ENCODE measurements at regions not wholly inside any gene's neighbourhood (a gene's known extent, or its start where the extent isn't known, plus 50 kb on each side); places are given as distances from the start of the nearest gene placed in this dataset.

DNA sequence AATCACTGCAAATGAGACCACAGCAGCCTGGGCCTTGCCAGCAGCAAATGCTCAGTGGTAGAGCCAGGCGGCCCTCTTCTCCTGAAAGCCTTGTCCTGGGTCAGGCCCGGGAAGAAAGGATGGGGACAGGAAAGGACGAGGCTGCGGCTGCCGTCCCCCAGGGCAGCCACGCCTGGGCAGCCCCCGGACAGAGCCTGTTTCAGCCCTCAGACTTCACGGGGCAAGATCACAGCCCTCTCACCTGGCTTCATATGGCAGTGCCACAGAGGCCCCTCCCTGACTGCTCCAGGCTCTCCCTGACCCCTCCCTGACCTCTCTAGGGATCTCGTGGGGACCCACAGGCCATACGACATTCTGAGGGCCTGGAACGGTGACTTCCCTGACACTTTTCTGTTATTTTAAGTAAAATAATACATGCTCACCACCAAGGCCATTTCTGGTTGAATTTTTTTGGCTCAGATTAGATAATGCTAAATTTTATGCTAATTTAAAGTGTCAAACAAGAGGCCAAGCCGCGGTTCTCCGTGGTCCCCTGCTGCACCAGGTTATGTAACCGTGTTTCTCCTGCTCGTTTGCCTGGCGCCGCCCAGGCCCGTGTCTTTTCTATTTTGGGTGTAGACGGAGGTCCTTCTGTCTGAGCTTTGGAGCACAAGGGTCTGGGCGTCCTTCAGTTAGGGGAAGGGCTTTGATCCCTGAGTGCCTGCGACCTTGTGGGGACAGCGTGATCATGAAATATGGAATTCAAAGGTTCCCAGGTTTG, 59.9 kb upstream of the BHLHE23 start:
- TF ChIP-seq, protein P1, sequence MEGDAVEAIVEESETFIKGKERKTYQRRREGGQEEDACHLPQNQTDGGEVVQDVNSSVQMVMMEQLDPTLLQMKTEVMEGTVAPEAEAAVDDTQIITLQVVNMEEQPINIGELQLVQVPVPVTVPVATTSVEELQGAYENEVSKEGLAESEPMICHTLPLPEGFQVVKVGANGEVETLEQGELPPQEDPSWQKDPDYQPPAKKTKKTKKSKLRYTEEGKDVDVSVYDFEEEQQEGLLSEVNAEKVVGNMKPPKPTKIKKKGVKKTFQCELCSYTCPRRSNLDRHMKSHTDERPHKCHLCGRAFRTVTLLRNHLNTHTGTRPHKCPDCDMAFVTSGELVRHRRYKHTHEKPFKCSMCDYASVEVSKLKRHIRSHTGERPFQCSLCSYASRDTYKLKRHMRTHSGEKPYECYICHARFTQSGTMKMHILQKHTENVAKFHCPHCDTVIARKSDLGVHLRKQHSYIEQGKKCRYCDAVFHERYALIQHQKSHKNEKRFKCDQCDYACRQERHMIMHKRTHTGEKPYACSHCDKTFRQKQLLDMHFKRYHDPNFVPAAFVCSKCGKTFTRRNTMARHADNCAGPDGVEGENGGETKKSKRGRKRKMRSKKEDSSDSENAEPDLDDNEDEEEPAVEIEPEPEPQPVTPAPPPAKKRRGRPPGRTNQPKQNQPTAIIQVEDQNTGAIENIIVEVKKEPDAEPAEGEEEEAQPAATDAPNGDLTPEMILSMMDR (IDR thresholded peaks at IDR 0.05): no peak
- no peaks in the 10 kb centered on the region for H3K9me3 ChIP-seq
- H3K27ac ChIP-seq: no peak overlapping the region
- intact Hi-C loops (cut with DNase I): no loop called here
- H3K36me3 ChIP-seq: no peaks in the 10 kb centered on the region
- H3K4me3 ChIP-seq: no peak overlapping the region
- no peaks in the 10 kb centered on the region for H3K4me1 ChIP-seq
- DNase-seq (ENCODE audit: low spot score in 2 of 2): no peak
- H3K27me3 ChIP-seq: no peaks in the 10 kb centered on the region

DNA sequence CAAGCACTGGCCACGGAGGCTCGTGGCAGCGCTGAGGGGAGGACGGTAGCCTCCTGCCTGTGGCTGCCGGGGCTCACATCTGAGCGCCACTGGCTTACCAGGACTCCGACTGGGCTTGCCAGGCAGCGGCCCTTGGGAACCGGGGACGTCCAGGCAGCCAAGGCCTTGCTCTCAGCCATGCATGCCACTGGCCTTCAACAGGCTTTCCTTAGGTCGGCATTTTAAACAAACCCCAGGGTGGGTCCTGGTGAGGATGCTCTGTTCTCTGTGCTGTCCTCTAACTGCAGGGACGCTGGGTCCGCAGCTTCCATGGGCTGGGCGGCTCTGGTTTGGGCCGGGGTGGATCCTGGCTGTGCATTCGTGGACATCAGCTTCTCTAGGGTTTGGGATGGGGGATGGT, 59.1 kb upstream of the BHLHE23 start:
- H3K36me3 ChIP-seq: no peaks in the 10 kb centered on the region
- TF ChIP-seq, protein P1 (IDR thresholded peaks at IDR 0.05): no peak
- H3K27me3 ChIP-seq: no peaks in the 10 kb centered on the region
- no peak overlapping the region for H3K27ac ChIP-seq
- H3K9me3 ChIP-seq: no peaks in the 10 kb centered on the region
- no peak overlapping the region for H3K4me3 ChIP-seq
- DNase-seq (ENCODE audit: low spot score in 2 of 2): no peak
- intact Hi-C loops (cut with DNase I): no loop called here
- H3K4me1 ChIP-seq: no peaks in the 10 kb centered on the region

DNA sequence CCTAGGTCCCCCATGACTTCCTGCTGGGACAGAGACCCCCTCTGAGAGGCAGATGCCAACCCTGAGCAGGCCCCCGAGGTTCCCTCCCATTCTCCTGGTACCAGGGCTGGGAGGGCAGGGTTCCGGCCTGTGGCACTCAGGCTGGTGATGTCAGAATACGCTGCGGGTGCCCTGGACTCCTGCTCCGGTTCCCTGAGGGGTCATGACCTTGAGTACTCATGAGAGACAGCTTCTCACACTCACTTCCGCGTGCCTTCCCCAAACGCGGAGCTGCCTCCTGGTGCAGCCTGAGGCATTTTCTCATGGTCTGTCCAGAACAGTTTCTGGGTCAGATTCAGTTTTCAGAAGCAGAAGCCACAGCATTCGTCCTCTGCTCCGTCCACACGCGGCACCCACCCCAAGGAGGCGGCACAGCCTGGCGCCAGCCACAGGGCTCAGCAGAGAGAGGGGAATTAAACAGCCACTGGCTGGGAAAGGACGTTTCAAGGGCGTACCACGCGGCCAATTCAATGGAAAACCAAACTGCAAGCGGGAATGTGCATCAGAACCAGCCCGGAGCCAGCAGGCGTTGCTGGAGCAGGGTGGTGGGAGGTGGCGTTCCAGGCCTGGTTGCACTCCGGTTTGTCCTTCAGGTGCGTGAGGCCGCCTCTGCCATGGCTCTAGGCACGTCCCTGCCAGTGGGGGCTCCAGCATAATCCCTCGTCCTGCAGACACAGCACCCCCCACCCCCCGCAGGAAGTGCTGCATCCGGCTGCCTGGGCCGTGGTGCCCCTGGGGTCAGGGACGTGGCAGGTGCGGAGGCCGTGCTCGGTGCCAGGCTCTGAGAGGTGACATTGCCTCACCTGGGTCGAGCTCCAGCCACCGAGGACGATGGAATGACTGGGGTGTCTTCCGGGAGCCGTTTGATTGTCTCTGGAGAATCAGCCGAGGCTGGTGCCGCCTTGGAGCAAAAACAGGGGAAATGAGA, 58.3 kb upstream of the BHLHE23 start:
- peak; percentile 6 to 56 for DNase-seq (ENCODE audit: low spot score in 2 of 2)
- Histone ChIP-seq H3K27ac (no peak overlapping the region), H3K4me1 (no peaks in the 10 kb centered on the region), H3K9me3 (no peaks in the 10 kb centered on the region), H3K27me3 (no peaks in the 10 kb centered on the region), H3K36me3 (no peaks in the 10 kb centered on the region), H3K4me3 (no peak overlapping the region)
- intact Hi-C loops (cut with DNase I): no loop called here
- TF ChIP-seq, protein P1 (IDR thresholded peaks at IDR 0.05): no peak

DNA sequence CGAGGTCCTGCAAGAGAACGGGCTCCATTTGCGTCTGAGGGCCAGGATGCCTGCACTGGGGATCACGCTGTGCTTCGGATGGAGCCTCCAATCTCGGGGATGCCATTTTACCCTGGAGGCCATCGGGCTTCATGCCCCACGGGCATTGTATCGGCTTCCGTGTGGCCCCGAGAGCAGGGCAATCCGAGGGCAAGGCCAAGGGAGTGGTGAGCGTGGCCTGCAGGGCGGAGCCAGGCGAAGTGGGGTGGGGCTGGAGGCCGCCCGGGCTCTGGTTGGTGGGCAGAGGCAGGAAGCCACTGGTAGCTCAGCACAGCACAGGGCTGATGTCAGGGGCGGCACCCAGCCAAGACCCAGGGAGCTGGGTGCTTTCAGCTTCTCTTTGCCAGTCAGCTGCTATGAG, 57.5 kb upstream of the BHLHE23 start:
- no peak overlapping the region for H3K4me3 ChIP-seq
- H3K9me3 ChIP-seq: no peaks in the 10 kb centered on the region
- H3K36me3 ChIP-seq: no peaks in the 10 kb centered on the region
- no peaks in the 10 kb centered on the region for H3K4me1 ChIP-seq
- TF ChIP-seq, protein P1 (IDR thresholded peaks at IDR 0.05): no peak
- H3K27ac ChIP-seq: no peak overlapping the region
- intact Hi-C loops (cut with DNase I): no loop called here
- DNase-seq (ENCODE audit: low spot score in 2 of 2): peak; percentile 2 to 40
- no peaks in the 10 kb centered on the region for H3K27me3 ChIP-seq

DNA sequence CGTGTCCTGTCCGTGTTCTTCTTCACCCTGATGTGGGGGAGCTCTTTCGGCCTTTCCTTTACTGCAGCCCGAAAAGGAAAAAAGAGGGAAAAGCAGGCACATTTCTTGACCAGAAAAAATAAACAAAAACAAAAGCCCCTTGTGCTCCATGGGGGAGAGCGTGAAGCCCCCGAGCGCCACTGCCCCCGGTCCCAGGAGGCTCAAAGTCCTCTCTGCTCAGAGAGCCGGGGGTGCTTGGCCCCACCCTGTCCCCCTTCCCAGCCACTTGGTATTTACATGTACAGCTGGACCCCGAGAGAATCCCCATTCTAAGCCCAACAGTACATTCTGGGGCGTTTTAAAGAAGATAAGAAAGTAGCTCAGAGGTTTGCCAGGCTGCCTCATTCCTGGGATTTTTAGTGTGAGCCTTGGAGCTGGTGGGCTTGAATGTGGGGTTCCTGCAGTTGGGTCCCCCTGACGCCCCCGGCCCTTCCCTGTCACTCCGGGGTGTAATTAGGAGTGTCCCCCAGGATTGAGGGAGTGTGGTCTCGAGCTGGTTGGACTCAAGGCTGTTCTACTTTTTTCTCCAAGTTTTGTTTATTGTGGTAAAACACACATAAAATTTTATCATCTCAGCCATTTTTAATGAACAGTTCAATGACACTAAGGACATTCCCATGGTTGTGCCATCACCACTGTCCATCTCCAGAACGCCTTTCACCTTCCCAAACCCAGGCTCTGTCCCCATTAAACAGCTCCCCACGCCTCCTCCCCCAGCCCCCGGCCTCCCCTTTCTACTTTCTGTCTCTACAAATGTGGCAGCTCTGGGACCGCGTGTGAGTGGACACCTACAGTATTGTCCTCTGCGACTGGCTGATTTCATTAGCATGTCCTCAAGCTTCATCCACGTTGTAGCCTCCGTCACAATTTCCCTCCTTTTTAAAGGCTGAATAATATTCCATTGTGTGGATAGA, 55.7 kb upstream of the BHLHE23 start:
- no peaks in the 10 kb centered on the region for H3K9me3 ChIP-seq
- peak in 1 of 2 donors; percentile 22 for DNase-seq (ENCODE audit: low spot score in 2 of 2)
- TF ChIP-seq, protein P1 (IDR thresholded peaks at IDR 0.05): no peak
- intact Hi-C loops (cut with DNase I): no loop called here
- no peaks in the 10 kb centered on the region for H3K4me1 ChIP-seq
- no peak overlapping the region for H3K4me3 ChIP-seq
- H3K27me3 ChIP-seq: no peaks in the 10 kb centered on the region
- no peak overlapping the region for H3K27ac ChIP-seq
- no peaks in the 10 kb centered on the region for H3K36me3 ChIP-seq
